Neural progenitor cell (in vitro differentiated cells): ENCODE measurements at regions not wholly inside any gene's neighbourhood (a gene's known extent, or its start where the extent isn't known, plus 50 kb on each side); places are given as distances from the start of the nearest gene placed in this dataset.

ENCODE experiments used
- CTCF ChIP-seq: fragments of 200-600 bp; sonication (generic); IDR thresholded peaks from 2 replicates; pipeline ENCODE4 v1.5.1; 2017; ENCODE audit warnings: antibody characterized with exemption, mild to moderate bottlenecking
- EZH2 ChIP-seq: fragments of 200-600 bp; sonication (generic); IDR thresholded peaks from 2 replicates; pipeline ENCODE4 v1.6.1; 2017; ENCODE audit warnings: antibody characterized with exemption, mild to moderate bottlenecking, moderate library complexity

GRCh38 chr1:25150985-25151495, 81.3 kb downstream of the SYF2 start:
- TF ChIP-seq CTCF (no peak), EZH2 (no peak)
